GM20000 (cell line): ENCODE measurements at regions not wholly inside any gene's neighbourhood (a gene's known extent, or its start where the extent isn't known, plus 50 kb on each side); places are given as distances from the start of the nearest gene placed in this dataset.

ENCODE experiments used
- DNase-seq: peaks from one replicate; pipeline ENCODE4 v3.0.0; 2012; ENCODE audit warnings: low spot score
- CTCF ChIP-seq: IDR thresholded peaks from 2 replicates; pipeline ENCODE4 v1.5.1; 2012; ENCODE audit warnings: mild to moderate bottlenecking, control low read depth; ENCODE audit errors: extremely low read depth, missing control alignments

- no peak for DNase-seq
- TF ChIP-seq CTCF: no peak
Observed at GRCh38 chr7:25503306-25503705, 275.0 kb upstream of the NPVF start.

GRCh38 chr7:25512061-25512687, 283.9 kb upstream of the NPVF start:
- DNase-seq: no peak
- no peak for TF ChIP-seq CTCF

GRCh38 chr7:25515633-25516275, 287.5 kb upstream of the NPVF start:
- TF ChIP-seq CTCF: no peak
- no peak for DNase-seq

DNA sequence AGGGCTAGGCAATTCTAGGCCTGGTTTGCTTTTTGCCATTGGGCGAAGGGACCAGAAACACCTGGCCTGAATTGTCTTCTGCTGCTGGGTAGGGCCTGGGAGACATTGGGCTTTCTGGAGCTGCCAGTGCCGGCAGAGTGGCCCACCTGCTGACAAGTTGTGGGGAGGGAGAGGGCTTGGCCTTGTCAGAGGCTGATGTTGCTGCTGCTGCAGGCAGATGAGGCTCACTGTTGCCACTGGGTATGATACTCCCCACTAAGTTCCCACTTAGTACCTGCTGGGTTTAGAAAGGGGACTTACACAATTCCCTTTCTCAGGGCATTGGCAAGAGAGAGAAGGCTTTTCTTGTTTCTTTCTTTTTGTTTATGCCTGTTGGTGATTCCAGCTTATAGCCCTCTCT, 289.6 kb upstream of the NPVF start:
- TF ChIP-seq CTCF: no peak
- DNase-seq: no peak

DNA sequence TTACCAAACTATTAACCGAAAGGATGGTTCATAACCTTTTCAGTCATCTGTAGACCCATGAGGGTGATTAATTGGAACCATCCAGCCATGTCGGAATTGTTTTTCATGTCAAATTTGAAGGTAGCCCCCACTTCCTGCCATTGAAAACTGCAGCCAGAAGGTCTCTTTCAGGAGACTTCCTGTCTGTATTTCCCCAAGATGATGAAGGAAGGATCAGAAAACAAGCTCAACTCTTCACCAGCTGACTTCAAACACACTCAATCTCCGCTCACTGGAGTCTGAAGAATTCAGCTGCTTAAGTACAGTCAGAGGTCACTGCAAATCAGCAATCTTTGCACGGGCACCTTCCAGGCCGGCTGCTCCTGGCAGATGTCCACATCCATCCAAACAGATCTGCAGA, 291.7 kb upstream of the NPVF start:
- no peak for DNase-seq
- no peak for TF ChIP-seq CTCF

DNA sequence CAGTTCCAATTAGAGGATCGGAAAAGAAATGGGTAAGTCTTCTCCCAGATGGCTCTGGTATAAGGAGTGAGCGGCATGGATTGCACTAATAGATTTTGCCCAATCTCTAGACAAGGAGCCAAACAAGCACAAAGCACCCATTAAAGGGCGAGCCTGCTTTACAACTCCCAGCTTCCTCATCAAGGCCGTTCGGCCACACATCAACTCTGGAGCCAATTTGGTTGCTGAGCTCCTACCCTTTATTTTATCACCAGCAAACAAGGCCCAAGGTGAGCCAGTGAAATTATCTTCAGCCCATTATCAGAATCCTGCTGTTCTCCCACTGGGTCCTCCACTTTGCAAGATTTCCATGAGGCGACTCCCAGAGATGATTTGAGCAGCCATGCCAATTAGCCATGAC, 292.2 kb upstream of the NPVF start:
- no peak for DNase-seq
- no peak for TF ChIP-seq CTCF

GRCh38 chr7:25521236-25521635, 292.9 kb upstream of the NPVF start:
- DNase-seq: no peak

More at GRCh38 chr7:25521236-25521635, 292.9 kb upstream of the NPVF start:
- TF ChIP-seq CTCF: no peak
